ENCODE measurements at regions not wholly inside any gene's neighbourhood (a gene's known extent, or its start where the extent isn't known, plus 50 kb on each side); places are given as distances from the start of the nearest gene placed in this dataset.

DNA sequence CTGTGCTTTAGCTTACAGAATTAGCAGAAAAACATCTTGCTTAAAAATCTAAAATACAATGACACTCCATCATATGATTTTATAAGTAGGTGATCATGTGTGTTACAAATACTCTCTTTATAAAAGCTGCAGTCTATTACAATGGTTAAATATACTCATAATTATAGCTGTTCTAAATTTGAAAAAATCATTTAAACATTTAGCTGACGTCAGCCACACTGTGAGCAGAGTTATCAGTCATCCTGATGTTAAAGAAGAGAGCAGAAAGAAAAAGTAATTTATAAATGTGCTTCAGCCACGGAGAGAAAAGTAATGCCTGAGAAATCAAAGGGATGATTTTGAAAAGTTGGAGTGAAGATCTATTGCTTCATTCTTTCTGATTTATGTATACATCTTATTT is 1325.9 kb upstream of the B3GALT2 start:
- Histone ChIP-seq H3K36me3 (ENCODE audit: control insufficient read depth in 1 of 2, insufficient read depth in 2 of 2, low read length in 2 of 2) (no peaks in the 10 kb centered on the region), H3K79me2 (ENCODE audit: insufficient read depth, low read length) (no peaks in the 10 kb centered on the region), H2AFZ (ENCODE audit: low read depth, low read length, poor library complexity, severe bottlenecking) (no peak overlapping the region), H4K20me1 (ENCODE audit: insufficient read depth) (no peaks in the 10 kb centered on the region), H3K9me2 (ENCODE audit: insufficient read depth) (no peaks in the 10 kb centered on the region), H3K4me2 (ENCODE audit: low read length) (no peak overlapping the region), H3K27ac (ENCODE audit: low read depth, low read length) (no peak overlapping the region), H3K27me3 (ENCODE audit: insufficient read depth, low read length) (no peaks in the 10 kb centered on the region), H3K9ac (ENCODE audit: low read length) (no peak overlapping the region), H3K4me3 (replicated peaks in 1 of 2; ENCODE audit: low read depth in 1 of 2, low read length in 2 of 2) (no peak overlapping the region), H3K4me1 (ENCODE audit: control insufficient read depth in 1 of 2, insufficient read depth in 2 of 2, low read length in 2 of 2) (no peaks in the 10 kb centered on the region), H3K9me3 (ENCODE audit: control insufficient read depth in 1 of 2, insufficient read depth in 1 of 2, low read depth in 1 of 2, low read length in 2 of 2) (no peaks in the 10 kb centered on the region)
- ATAC-seq (no peak), DNase-seq (ENCODE audit: low read depth, low spot score) (no peak)
- intact Hi-C loops (cut with micrococcal nuclease) = no loop called here
- BruUV-seq (replicated peaks) = no TSS peak
- RAD21 ChIA-PET (ENCODE audit: low non-redundant PET in 1 of 2, low total read pairs in 2 of 2, uncharacterized antibody in 2 of 2, unreplicated experiment in 2 of 2) = no interaction called here
- POLR2A ChIA-PET = no interaction called here
- CTCF ChIA-PET = no interaction called here
- TF ChIP-seq EGR1 (IDR thresholded peaks at IDR 0.05; ENCODE audit: low read depth) (no peak), EZH2 (IDR thresholded peaks at IDR 0.05) (no peak), CEBPB (IDR thresholded peaks at IDR 0.05; ENCODE audit: low read depth) (no peak), JUND (IDR thresholded peaks at IDR 0.05) (no peak), ELF1 (IDR thresholded peaks at IDR 0.05; ENCODE audit: borderline replicate concordance, low read depth) (no peak), RAD21 (IDR thresholded peaks at IDR 0.05; ENCODE audit: low read depth) (no peak), SP1 (IDR thresholded peaks at IDR 0.05; ENCODE audit: low read depth) (no peak), ZFX (IDR thresholded peaks at IDR 0.05) (no peak), CBX3 (IDR thresholded peaks at IDR 0.05; ENCODE audit: low read depth) (no peak), POLR2A (IDR thresholded peaks at IDR 0.05; ENCODE audit: borderline replicate concordance, extremely low read depth, insufficient read depth, insufficient read length) (no peak), SIN3A (IDR thresholded peaks at IDR 0.05; ENCODE audit: low read depth) (no peak), POLR2AphosphoS5 (IDR thresholded peaks at IDR 0.05; ENCODE audit: low read depth, low read length) (no peak), YY1 (IDR thresholded peaks at IDR 0.05; ENCODE audit: extremely low read depth, insufficient replicate concordance, low read depth, low read length) (no peak), SRF (IDR thresholded peaks at IDR 0.05; ENCODE audit: low read depth) (no peak)
- TF ChIP-seq, protein P1, sequence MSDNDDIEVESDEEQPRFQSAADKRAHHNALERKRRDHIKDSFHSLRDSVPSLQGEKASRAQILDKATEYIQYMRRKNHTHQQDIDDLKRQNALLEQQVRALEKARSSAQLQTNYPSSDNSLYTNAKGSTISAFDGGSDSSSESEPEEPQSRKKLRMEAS (IDR thresholded peaks at IDR 0.05) = no peak
- TF ChIP-seq, protein P2, sequence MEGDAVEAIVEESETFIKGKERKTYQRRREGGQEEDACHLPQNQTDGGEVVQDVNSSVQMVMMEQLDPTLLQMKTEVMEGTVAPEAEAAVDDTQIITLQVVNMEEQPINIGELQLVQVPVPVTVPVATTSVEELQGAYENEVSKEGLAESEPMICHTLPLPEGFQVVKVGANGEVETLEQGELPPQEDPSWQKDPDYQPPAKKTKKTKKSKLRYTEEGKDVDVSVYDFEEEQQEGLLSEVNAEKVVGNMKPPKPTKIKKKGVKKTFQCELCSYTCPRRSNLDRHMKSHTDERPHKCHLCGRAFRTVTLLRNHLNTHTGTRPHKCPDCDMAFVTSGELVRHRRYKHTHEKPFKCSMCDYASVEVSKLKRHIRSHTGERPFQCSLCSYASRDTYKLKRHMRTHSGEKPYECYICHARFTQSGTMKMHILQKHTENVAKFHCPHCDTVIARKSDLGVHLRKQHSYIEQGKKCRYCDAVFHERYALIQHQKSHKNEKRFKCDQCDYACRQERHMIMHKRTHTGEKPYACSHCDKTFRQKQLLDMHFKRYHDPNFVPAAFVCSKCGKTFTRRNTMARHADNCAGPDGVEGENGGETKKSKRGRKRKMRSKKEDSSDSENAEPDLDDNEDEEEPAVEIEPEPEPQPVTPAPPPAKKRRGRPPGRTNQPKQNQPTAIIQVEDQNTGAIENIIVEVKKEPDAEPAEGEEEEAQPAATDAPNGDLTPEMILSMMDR (IDR thresholded peaks at IDR 0.05 in 2 of 3, conservative IDR thresholded peaks at IDR 0.05 in 1 of 3; ENCODE audit: borderline replicate concordance in 1 of 3, insufficient read depth in 1 of 3, low read depth in 2 of 3, low read length in 2 of 3) = no peak
- TF ChIP-seq, protein P3, sequence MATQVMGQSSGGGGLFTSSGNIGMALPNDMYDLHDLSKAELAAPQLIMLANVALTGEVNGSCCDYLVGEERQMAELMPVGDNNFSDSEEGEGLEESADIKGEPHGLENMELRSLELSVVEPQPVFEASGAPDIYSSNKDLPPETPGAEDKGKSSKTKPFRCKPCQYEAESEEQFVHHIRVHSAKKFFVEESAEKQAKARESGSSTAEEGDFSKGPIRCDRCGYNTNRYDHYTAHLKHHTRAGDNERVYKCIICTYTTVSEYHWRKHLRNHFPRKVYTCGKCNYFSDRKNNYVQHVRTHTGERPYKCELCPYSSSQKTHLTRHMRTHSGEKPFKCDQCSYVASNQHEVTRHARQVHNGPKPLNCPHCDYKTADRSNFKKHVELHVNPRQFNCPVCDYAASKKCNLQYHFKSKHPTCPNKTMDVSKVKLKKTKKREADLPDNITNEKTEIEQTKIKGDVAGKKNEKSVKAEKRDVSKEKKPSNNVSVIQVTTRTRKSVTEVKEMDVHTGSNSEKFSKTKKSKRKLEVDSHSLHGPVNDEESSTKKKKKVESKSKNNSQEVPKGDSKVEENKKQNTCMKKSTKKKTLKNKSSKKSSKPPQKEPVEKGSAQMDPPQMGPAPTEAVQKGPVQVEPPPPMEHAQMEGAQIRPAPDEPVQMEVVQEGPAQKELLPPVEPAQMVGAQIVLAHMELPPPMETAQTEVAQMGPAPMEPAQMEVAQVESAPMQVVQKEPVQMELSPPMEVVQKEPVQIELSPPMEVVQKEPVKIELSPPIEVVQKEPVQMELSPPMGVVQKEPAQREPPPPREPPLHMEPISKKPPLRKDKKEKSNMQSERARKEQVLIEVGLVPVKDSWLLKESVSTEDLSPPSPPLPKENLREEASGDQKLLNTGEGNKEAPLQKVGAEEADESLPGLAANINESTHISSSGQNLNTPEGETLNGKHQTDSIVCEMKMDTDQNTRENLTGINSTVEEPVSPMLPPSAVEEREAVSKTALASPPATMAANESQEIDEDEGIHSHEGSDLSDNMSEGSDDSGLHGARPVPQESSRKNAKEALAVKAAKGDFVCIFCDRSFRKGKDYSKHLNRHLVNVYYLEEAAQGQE (IDR thresholded peaks at IDR 0.05; ENCODE audit: low read depth) = no peak
- TF ChIP-seq, protein P4, sequence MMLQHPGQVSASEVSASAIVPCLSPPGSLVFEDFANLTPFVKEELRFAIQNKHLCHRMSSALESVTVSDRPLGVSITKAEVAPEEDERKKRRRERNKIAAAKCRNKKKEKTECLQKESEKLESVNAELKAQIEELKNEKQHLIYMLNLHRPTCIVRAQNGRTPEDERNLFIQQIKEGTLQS (IDR thresholded peaks at IDR 0.05) = no peak
- TF ChIP-seq, protein P5, sequence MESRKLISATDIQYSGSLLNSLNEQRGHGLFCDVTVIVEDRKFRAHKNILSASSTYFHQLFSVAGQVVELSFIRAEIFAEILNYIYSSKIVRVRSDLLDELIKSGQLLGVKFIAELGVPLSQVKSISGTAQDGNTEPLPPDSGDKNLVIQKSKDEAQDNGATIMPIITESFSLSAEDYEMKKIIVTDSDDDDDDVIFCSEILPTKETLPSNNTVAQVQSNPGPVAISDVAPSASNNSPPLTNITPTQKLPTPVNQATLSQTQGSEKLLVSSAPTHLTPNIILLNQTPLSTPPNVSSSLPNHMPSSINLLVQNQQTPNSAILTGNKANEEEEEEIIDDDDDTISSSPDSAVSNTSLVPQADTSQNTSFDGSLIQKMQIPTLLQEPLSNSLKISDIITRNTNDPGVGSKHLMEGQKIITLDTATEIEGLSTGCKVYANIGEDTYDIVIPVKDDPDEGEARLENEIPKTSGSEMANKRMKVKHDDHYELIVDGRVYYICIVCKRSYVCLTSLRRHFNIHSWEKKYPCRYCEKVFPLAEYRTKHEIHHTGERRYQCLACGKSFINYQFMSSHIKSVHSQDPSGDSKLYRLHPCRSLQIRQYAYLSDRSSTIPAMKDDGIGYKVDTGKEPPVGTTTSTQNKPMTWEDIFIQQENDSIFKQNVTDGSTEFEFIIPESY (IDR thresholded peaks at IDR 0.05; ENCODE audit: extremely low read depth, insufficient replicate concordance, low read length) = no peak

All from HCT116 (cell line).